AG10803 (cell line): ENCODE measurements at regions not wholly inside any gene's neighbourhood (a gene's known extent, or its start where the extent isn't known, plus 50 kb on each side); places are given as distances from the start of the nearest gene placed in this dataset.

ENCODE experiments used
- DNase-seq: peaks from one replicate; pipeline ENCODE4 v3.0.0; 2010; ENCODE audit warnings: low read depth
- H3K4me3 ChIP-seq: 2 replicates; pipeline ENCODE4 v1.5.1; 2011; ENCODE audit warnings: mild to moderate bottlenecking, low read length, control low read depth
- CTCF ChIP-seq: conservative IDR thresholded peaks from 2 replicates; pipeline ENCODE4 v1.5.1; 2011; ENCODE audit warnings: mild to moderate bottlenecking, low read length, control low read depth, inconsistent platforms

DNA sequence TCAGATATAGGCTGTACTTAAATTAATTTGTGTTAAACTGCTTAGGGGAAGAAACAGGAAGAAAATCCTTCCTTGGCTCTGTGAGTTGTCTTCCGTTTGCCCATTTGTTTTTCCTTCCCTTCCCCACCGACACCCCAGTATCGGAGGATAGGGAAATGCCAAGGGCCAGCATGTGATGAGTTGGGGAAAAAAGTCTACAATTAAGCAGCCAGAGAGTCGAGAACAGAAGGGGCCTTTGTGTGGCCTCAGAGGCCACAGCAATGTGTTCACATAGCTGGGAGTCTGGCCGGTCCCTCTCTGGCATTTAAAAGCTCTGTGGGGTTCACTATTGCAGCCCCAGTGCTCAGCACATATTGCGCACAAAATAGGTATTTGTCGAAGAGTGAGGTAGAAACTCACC is 489.3 kb downstream of the MATN1 start:
- no peak overlapping the region for H3K4me3 ChIP-seq
- no peak for TF ChIP-seq CTCF
- no peak for DNase-seq

DNA sequence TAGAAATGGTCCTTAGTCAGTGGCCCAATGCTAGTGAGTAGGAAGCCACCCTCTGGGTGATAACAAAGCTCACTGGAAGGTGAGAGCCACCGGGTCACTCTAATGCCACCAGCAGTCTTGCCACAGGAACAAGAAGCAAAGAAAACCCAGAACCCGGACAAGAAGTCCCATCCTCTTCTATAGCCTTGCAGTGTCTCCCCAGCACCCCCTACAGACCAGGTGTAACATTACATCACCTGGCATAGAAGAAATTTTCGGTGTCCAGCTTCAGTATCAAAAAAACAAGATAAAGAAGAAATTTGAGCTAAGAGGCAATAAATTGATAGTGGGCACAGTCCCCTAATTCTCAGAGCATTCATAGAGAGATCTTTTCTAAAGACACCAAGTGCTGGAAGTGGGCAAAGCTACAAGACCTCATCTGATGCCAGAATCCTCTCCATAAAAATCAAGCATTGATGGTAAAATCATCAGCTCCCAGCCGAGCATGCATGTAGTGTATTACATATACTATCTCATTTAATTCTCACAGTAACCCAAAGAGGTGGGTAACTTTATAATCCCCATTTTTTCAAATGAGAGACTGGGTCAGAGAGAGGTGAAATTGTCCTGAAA is 491.0 kb downstream of the MATN1 start:
- TF ChIP-seq CTCF, result peak; percentile 40
- no peak overlapping the region for H3K4me3 ChIP-seq
- no peak for DNase-seq

GRCh38 chr1:30229960-30230359 is 493.4 kb downstream of the MATN1 start:
- DNase-seq, result no peak
- TF ChIP-seq CTCF, result no peak
- H3K4me3 ChIP-seq, result no peak overlapping the region

- no peak overlapping the region for H3K4me3 ChIP-seq
- TF ChIP-seq CTCF, result no peak
Measured at GRCh38 chr1:30229557-30229956, 493.8 kb downstream of the MATN1 start.

DNA sequence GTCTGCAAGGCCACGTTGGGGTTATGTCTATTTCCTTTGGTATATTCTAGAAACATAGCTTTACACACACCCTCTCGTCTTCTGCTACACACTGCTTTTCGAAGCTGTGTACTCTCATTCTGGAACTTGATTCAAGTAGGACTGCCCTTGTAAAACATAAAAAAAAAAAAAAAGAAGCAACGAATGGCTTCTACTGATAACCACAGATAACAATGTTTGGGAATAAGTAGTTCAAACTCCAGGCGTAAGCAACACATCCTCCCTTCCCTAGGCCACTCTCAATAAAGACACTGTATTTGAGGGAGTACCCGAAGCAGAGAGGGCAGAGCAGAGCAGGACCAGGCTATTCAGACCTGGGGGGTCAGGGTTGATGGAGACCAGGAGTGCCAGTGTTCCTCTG is 496.7 kb downstream of the MATN1 start:
- TF ChIP-seq CTCF, result no peak
- no peak for DNase-seq
- no peak overlapping the region for H3K4me3 ChIP-seq

More at GRCh38 chr1:30229557-30229956, 493.8 kb downstream of the MATN1 start:
- no peak for DNase-seq

GRCh38 chr1:30225357-30225756 is 498.0 kb downstream of the MATN1 start:
- DNase-seq, result no peak
- TF ChIP-seq CTCF, result no peak
- H3K4me3 ChIP-seq, result no peak overlapping the region

DNA sequence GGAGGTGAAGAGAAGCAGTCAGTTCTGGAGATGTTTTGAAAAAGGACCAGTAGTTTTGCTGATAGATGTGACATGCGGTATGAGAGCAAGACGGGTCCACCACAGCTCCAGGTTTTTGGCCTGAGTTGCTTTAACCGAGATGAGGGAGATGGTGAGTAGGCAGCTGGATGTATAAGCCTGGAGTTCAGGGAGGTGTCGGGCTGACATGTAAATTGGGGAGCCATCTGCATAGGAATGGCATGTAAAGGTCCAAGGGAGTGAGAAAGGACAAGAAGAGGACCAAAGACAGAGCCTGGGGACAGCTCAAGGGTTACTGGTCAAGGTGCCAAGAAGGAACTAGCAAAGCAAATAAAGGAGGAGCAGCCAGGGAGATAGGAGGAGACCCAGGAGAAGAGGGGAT is 503.7 kb downstream of the MATN1 start:
- no peak overlapping the region for H3K4me3 ChIP-seq
- DNase-seq, result no peak
- no peak for TF ChIP-seq CTCF
